ENCODE measurements at regions not wholly inside any gene's neighbourhood (a gene's known extent, or its start where the extent isn't known, plus 50 kb on each side); places are given as distances from the start of the nearest gene placed in this dataset.

DNA sequence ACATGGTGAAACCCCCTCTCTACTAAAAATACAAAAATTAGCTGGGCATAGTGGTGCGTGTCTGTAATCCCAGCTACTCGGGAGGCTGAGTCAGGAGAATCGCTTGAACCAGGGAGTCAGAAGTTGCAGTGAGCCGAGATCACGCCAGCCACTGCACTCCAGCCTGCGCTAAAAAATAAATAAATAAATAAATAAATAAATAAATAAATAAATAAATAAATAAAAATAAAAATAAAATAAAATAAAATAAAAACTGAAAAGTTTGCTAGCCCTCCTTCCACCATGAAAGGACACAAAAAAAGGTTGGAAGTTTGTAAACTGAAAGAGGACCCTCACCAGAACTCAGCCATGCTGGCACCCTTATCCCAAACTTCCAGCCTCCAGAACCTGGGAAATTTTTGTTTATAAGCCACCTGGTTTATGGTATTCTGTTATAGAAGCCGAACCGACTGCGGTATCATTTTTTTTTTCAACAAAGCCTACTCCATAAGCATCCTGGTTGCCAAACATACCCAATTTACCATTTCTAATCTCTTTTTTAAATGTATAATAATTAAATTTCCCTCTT is 448.2 kb downstream of the SEMA3D start:
- no peak for TF ChIP-seq GATA3 (IDR thresholded peaks at IDR 0.05; ENCODE audit: low read depth, low read length)

DNA sequence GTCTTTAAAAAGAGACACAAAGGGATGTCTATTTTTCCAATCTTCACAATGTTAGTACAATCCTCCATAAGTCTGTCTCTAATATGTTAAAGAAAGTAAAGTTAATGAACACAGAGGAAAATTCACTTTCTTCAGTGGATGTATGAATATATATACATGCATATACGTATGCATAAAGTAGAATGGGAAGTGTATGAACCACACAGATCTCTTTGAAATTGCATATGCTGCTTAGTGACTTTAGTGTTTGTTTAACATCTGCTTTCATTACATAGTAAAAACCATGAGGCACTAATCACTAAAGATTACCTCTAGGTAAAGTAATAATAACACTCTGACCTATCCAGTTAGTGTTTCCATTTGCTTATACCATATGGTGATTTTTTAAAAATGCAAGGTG is 451.2 kb downstream of the SEMA3D start:
- TF ChIP-seq GATA2 (IDR thresholded peaks at IDR 0.05; ENCODE audit: low read depth, low read length) (no peak), GATA3 (IDR thresholded peaks at IDR 0.05; ENCODE audit: low read depth, low read length) (no peak)

DNA sequence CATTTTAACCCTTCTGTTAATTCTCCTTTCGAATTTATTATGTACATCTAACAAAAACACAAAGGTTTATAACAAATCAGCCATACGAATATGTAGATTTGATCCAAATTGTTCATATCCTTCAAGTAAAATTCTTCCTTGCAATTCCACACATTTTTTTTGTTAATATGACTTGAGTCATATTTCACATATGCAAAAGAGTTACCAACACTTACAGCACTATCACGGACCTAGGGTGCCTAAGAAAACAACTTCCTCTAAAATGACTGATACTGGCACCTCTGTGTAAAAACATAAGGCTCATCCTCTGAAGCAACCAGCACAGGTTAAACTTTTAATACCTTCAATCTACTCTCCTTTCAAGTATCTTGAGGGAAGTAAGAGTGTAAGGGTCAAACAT is 451.8 kb downstream of the SEMA3D start:
- TF ChIP-seq GATA2 (IDR thresholded peaks at IDR 0.05; ENCODE audit: low read depth, low read length) (no peak), GATA3 (IDR thresholded peaks at IDR 0.05; ENCODE audit: low read depth, low read length) (no peak)

DNA sequence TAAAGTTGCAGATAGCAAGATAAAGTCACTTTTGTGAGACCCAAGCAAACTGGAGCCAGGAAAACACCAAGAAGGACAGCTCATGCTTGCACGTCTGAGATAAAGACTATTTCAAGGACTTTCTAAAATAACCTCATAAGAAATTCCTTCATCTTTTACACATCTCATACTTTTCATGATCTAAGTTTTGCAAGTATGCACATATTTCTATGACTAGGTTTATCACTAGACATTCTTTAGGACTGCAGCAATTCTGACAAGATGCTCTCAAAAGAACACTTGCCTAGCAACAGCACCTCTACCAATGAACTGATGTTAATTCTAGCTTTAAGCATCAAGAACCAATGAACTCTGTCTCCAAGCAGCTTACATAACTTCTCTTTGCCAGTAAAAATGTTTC is 457.6 kb downstream of the SEMA3D start:
- TF ChIP-seq GATA3 (IDR thresholded peaks at IDR 0.05; ENCODE audit: low read depth, low read length) (no peak), GATA2 (IDR thresholded peaks at IDR 0.05; ENCODE audit: low read depth, low read length) (no peak)

DNA sequence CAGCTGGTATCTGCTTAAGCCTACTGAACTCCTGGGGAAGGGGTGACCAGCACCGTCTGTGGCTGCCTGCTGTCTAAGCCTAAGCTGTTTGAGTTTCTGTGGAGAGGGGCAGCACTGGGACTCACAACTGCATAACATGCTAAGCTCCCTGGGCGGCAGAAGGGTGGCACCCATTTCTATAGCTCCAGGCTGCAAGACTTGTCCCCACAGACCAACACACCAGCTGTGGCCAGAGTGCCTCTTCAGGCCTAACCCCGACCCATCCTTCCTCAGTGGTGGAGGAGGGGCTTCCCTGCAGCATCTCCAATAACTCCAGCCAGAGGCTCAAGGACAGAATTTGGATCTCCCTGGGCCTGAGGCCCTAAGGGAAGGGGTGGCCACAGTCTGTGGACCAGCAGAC is 464.1 kb downstream of the SEMA3D start:
- TF ChIP-seq GATA3 (IDR thresholded peaks at IDR 0.05; ENCODE audit: low read depth, low read length), result no peak
- no peak for TF ChIP-seq GATA2 (IDR thresholded peaks at IDR 0.05; ENCODE audit: low read depth, low read length)

DNA sequence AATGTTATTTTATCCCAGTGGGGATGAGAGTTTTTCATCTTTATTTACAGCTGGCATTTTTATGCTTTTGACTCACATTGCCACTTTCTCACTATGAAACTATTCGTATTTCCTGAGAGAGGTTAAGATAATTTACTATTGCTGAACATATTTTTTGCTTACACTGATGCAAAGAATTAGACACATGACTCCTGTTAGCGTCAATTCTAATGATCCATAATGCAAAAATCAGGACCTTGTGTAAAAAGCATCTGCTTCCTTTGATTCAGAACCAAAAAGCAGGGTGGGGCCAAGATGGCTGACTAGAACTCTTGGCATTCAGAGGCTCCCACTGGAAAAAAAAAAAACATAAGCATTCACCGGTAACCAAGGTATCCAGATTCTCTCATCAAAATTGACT is 464.8 kb downstream of the SEMA3D start:
- no peak for TF ChIP-seq GATA2 (IDR thresholded peaks at IDR 0.05; ENCODE audit: low read depth, low read length)
- TF ChIP-seq GATA3 (IDR thresholded peaks at IDR 0.05; ENCODE audit: low read depth, low read length), result no peak

DNA sequence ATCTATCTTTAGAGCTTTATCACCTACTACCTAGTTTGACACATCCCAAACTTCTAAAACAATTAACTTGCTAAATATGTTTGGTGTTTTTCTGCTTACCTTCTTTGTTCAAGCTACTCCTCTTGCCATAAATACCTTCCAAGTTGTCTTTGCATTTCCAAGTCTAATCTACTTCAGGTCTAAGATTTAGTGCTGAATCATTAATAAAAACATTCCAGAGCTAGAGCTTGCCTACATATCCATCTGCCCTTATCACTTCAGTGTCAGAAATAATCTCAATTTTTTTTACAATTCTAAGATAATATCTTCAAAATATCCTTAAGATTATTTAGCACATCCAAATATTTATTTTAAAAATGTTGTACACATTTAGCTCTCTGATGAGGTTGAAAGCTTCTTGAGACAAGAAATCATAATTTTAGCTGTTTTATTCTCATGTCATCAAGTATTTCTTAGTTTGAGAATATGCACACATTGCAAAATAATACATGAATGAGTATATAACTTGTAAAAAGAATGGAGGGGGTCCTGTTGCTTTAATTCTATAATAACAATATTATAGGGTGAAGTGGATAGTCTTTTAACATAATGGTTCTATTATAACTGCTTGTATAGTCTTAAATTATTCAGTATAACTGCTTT is 466.3 kb downstream of the SEMA3D start:
- TF ChIP-seq GATA3 (IDR thresholded peaks at IDR 0.05; ENCODE audit: low read depth, low read length) (no peak), GATA2 (IDR thresholded peaks at IDR 0.05; ENCODE audit: low read depth, low read length) (no peak)

DNA sequence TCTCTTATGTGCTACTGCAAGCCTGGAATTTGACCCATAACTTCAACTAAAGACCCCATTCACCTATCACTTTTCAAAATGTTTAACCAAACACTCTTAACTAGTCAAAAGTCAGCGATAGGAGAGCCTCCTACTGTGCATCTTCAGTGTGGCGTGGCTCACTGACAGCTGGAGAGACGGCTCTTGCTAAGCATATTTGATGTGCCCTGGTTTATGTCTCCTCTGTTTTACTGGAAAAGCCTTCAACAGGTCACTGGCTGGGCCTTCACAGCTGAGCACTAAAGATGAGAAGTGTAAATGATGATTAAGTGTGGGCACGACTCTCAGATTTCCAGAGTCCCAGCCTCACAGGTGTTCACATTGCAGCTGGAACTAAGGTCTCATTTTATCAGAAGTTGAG is 472.1 kb downstream of the SEMA3D start:
- TF ChIP-seq GATA3 (IDR thresholded peaks at IDR 0.05; ENCODE audit: low read depth, low read length), result no peak
- TF ChIP-seq GATA2 (IDR thresholded peaks at IDR 0.05; ENCODE audit: low read depth, low read length), result no peak

DNA sequence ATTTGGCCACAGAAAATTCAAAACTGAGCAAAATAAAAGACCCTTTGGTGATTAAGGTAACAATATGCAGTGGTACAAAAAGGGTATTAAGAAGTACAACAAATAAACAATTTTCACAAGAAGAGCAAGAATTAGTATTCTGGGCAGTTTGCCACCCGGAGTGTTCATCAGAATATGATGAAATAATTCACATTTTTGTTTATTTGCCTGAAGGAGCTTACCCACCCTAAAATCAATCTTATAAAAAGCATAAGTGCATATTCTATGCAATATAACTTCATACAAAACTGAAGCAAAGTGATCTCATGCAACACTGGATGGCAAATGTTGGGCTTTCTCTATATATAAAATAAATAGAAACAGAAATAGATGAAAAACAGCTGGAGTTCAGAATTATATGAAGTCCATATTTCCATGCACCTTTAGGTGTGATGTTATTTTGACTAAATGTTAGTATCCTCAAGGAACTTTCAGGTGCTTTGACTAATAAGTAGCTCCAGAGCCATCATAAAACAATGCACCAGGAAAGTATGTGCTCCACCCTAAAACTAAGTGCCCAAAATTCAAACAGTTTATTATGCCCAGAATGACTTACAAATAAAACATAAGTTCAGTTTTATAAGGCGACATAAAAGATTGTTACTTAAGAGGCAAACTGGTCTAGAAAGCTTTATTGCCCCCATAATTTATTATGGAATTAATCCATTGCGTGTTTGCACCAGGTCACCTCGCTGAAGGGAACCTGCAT is 474.3 kb downstream of the SEMA3D start:
- no peak for TF ChIP-seq GATA3 (IDR thresholded peaks at IDR 0.05; ENCODE audit: low read depth, low read length)
- no peak for TF ChIP-seq GATA2 (IDR thresholded peaks at IDR 0.05; ENCODE audit: low read depth, low read length)

DNA sequence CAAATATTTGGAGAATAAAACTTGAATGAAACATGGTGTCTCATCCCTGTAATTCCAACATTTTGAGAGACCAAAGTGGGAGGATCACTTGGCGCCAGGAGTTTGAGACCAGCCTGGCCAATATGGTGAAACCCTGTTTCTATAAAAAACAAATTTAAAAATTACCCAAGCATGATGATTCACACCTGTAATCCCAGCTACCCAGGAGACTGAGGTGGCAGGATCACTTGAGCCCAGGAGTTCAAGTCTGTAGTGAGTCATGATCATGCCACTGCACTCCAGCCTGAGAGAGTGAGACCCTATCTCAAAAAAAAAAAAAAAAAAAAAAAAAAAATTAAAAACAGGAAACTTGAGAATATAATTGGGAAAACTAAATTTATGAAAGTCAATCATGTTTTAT is 481.1 kb downstream of the SEMA3D start:
- no peak for TF ChIP-seq GATA2 (IDR thresholded peaks at IDR 0.05; ENCODE audit: low read depth, low read length)
- TF ChIP-seq GATA3 (IDR thresholded peaks at IDR 0.05; ENCODE audit: low read depth, low read length), result no peak

DNA sequence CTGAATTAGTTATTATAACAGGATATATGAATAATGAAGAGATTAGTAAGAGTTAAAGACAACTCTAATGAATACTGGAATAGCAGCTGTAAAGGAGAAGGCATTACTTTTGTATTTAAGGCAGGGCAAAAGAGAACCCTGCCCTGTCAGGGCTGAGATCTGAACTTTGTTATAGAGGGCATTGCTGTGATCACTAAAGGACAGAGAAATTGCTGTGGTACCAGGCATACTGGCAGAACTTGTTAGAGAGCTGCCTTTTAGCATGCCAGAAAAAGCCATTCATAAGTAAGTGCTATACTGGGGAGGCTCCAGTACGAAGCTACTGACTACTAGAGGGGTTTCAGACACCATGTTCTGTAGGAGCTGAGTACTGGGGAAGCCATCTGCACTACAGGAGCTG is 481.8 kb downstream of the SEMA3D start:
- TF ChIP-seq GATA2 (IDR thresholded peaks at IDR 0.05; ENCODE audit: low read depth, low read length) (no peak), GATA3 (IDR thresholded peaks at IDR 0.05; ENCODE audit: low read depth, low read length) (no peak)

DNA sequence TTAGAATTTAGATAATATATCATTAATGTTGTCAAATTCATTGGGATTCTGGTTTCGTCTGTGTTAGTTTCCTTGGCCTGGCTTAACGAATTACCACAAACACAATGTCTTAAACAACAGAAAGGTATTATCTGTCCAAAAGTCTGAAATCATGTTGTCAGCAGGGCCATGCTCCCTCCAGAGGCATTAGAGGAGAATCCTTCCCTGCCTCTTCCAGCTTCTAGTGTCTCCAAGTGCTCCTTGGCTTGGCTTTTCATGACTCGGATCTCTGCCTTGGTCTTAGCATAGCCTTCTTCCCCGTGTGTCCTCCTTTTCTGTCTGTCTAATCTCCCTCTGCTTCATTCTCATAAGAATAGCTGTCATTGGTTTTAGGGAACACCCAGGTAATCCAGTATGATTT is 482.5 kb downstream of the SEMA3D start:
- TF ChIP-seq GATA2 (IDR thresholded peaks at IDR 0.05; ENCODE audit: low read depth, low read length) (no peak), GATA3 (IDR thresholded peaks at IDR 0.05; ENCODE audit: low read depth, low read length) (no peak)

DNA sequence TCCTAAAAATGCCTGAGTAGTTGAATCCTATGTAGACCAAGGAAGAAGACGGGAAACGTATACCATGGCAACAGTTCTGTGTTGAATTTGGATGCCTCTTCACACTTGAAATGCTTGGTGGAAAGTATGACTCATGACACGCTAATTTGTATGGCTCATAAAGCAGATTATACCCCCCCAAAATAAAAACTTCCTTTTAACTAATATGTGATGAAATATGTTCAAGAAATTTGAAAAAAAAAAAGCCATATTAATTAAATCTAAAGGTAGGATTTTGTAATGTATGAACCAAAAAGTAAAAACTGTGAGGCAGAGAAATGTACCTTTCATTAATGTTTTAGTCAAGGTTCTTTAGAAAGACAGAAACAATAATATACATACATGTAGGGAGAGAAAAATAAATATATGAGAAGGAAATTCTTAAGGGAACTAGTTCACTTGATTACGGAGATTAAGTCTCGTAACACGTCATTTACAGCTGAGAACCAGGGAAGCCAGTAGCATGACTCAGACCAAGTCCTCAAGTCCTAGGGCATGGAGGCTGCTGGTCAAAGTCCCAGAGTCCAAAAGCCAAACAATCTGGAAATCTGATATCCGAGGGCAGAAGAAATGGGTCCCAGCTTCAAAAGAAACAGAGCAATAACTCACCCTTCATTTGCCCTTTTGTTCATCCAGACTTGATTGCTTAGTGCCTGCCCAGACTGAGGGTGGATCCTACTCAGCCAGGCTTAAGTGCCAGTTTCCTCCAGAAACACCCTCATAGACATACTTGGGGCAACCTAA is 485.1 kb downstream of the SEMA3D start:
- TF ChIP-seq GATA2 (IDR thresholded peaks at IDR 0.05; ENCODE audit: low read depth, low read length), result no peak
- TF ChIP-seq GATA3 (IDR thresholded peaks at IDR 0.05; ENCODE audit: low read depth, low read length), result no peak

DNA sequence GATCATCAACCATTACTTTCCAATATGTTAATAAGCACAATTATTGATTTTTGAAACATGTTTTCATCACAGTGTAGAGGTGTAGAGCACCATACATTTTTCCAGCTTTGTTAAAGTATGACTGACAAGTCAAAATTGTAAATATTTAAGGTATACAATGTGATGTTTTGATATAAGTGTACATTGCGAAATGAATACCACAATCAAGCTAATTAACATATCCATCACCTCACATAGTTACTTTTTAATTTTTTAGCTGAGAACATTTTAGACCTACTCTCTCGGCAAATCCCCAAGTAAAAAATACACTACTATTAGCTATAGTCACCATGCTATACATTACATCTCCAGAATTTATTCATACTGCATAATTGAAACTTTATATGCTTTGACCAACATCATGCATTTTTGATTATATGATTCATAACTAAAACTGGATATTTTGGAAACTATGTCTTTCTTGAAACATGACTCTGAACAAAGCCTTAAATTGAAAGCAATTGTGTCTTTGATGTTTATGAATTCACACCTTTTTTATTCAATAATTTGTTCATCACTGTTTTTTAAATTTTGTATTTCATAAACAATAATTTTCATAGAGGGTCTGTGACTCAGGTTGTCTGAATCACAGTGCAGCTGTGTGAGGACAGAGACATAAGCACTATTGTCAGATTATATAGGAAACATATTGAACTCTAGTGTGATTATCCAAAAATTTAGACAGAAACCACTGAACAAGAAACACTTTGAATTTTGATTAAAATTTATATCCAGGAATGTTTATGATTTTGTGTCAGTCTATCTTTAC is 486.1 kb downstream of the SEMA3D start:
- TF ChIP-seq GATA2 (IDR thresholded peaks at IDR 0.05; ENCODE audit: low read depth, low read length), result no peak
- TF ChIP-seq GATA3 (IDR thresholded peaks at IDR 0.05; ENCODE audit: low read depth, low read length), result no peak

Data from SH-SY5Y (cell line).